SK-N-SH (cell line): ENCODE measurements at regions not wholly inside any gene's neighbourhood (a gene's known extent, or its start where the extent isn't known, plus 50 kb on each side); places are given as distances from the start of the nearest gene placed in this dataset.

Experiments used
- CTCF ChIP-seq: fragments of 200-600 bp; sonication (generic); IDR thresholded peaks from 2 replicates; pipeline ENCODE4 v1.6.1; 2017; ENCODE audit warnings: antibody characterized with exemption, mild to moderate bottlenecking, moderate library complexity
- EP300 ChIP-seq, 2 experiments: IDR thresholded peaks; 2 replicates each; pipeline versions ENCODE4 v1.4.0 to v1.6.1; 2012; ENCODE audit warnings: borderline replicate concordance in 1 of 2, low read depth in 1 of 2, low read length in 1 of 2
- JUND ChIP-seq: IDR thresholded peaks from 2 replicates; pipeline ENCODE4 v1.4.0; 2012
- RAD21 ChIP-seq: IDR thresholded peaks from 2 replicates; pipeline ENCODE4 v1.6.1; 2012; ENCODE audit warnings: mild to moderate bottlenecking, low read length

- TF ChIP-seq EP300 (IDR thresholded peaks at IDR 0.05; ENCODE audit: borderline replicate concordance in 1 of 2, low read depth in 1 of 2, low read length in 1 of 2) (no peak), JUND (no peak), RAD21 (no peak), CTCF (no peak)
These were observed 321.8 kb upstream of the NCAM1 start for GRCh38 chr11:112639469-112639868.
